ENCODE measurements at regions not wholly inside any gene's neighbourhood (a gene's known extent, or its start where the extent isn't known, plus 50 kb on each side); places are given as distances from the start of the nearest gene placed in this dataset.

DNA sequence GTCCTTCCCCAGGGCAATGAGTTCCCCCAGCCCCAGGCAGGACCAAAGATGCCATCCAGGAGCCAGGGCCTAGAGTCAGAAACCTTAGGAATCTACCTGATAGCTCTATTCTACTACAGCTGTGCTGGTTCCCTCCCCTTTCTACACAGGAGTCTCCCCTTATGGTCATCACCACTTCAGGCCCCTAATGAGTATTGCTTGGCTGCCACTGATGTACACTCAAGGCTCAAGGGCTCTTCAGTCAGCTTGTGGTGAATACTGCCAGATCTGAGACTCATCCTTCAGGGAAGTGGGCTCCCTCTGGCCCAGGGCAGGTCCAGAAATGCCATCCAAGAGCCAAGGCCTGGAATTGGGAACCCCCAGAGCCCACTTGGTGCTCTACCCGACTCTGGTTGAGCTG is 248.6 kb downstream of the ALDH8A1 start:
- TF ChIP-seq, protein P1, sequence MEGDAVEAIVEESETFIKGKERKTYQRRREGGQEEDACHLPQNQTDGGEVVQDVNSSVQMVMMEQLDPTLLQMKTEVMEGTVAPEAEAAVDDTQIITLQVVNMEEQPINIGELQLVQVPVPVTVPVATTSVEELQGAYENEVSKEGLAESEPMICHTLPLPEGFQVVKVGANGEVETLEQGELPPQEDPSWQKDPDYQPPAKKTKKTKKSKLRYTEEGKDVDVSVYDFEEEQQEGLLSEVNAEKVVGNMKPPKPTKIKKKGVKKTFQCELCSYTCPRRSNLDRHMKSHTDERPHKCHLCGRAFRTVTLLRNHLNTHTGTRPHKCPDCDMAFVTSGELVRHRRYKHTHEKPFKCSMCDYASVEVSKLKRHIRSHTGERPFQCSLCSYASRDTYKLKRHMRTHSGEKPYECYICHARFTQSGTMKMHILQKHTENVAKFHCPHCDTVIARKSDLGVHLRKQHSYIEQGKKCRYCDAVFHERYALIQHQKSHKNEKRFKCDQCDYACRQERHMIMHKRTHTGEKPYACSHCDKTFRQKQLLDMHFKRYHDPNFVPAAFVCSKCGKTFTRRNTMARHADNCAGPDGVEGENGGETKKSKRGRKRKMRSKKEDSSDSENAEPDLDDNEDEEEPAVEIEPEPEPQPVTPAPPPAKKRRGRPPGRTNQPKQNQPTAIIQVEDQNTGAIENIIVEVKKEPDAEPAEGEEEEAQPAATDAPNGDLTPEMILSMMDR (IDR thresholded peaks at IDR 0.05): no peak
- TF ChIP-seq POLR2A (IDR thresholded peaks at IDR 0.05): no peak
- TF ChIP-seq POLR2AphosphoS5 (IDR thresholded peaks at IDR 0.05): no peak

Data from prostate gland (tissue), 2 donors.